AG04449 (cell line): ENCODE measurements at regions not wholly inside any gene's neighbourhood (a gene's known extent, or its start where the extent isn't known, plus 50 kb on each side); places are given as distances from the start of the nearest gene placed in this dataset.

Source experiments
- CTCF ChIA-PET: fragments of 350-600 bp; formaldehyde crosslinking; extraction: SDS; loops from one replicate; lab custom pipeline; 2021; ENCODE audit warnings: antibody characterized with exemption; lab: Yijun Ruan, JAX
- POLR2A ChIA-PET: fragments of 400-600, 350-600 bp; formaldehyde crosslinking; extraction: SDS; loops from one replicate; lab custom pipeline; 2020; ENCODE audit warnings: antibody characterized with exemption, inconsistent platforms; lab: Yijun Ruan, JAX
- DNase-seq: peaks from one replicate; pipeline ENCODE4 v3.0.0-alpha.2; 2010; ENCODE audit warnings: low read depth, low spot score
- H3K4me3 ChIP-seq: 2 replicates; pipeline ENCODE4 v1.5.1; 2011; ENCODE audit warnings: low read depth, mild to moderate bottlenecking, control low read depth, low read length
- CTCF ChIP-seq: IDR thresholded peaks from one replicate; pipeline ENCODE4 v1.5.1; 2011; ENCODE audit warnings: mild to moderate bottlenecking, moderate library complexity, low read length, control low read depth, inconsistent platforms; ENCODE audit not compliant: insufficient read depth; ENCODE audit errors: missing control alignments

GRCh38 chr5:159424123-159424522 is 93.8 kb upstream of the IL12B start:
- ChIA-PET POLR2A (no interaction called here), CTCF (interaction anchor here (0.6 kb wide), 1 partner anchor 123 kb away, joined by 3 read pairs; no protein-coding TSS in a partner anchor)
- no peak for TF ChIP-seq CTCF
- DNase-seq = no peak
- no peak overlapping the region for H3K4me3 ChIP-seq

GRCh38 chr5:159426694-159427093 is 96.4 kb upstream of the IL12B start:
- TF ChIP-seq CTCF = no peak
- ChIA-PET POLR2A (no interaction called here), CTCF (no interaction called here)
- no peak overlapping the region for H3K4me3 ChIP-seq
- DNase-seq = no peak

GRCh38 chr5:159427180-159428012 is 97.1 kb upstream of the IL12B start:
- CTCF ChIA-PET = interaction anchor here (1.0 kb wide), 1 partner anchor 110 kb away, joined by 3 read pairs; no protein-coding TSS in a partner anchor
- no peak for DNase-seq
- POLR2A ChIA-PET = no interaction called here
- no peak for TF ChIP-seq CTCF
- H3K4me3 ChIP-seq = no peak overlapping the region

GRCh38 chr5:159430361-159431012 is 100.2 kb upstream of the IL12B start:
- CTCF ChIA-PET = interaction anchor here (1.0 to 1.8 kb wide), 6 partner anchors 12 to 557 kb away, joined by 3 to 13 read pairs (median 4); no protein-coding TSS in a partner anchor
- POLR2A ChIA-PET = no interaction called here
- DNase-seq = no peak
- TF ChIP-seq CTCF = no peak
- H3K4me3 ChIP-seq = no peak overlapping the region

GRCh38 chr5:159435855-159436254 is 105.6 kb upstream of the IL12B start:
- POLR2A ChIA-PET = no interaction called here

More at GRCh38 chr5:159435855-159436254, 105.6 kb upstream of the IL12B start:
- DNase-seq = no peak
- H3K4me3 ChIP-seq = no peak overlapping the region
- TF ChIP-seq CTCF = no peak
- CTCF ChIA-PET = interaction anchor here (1.1 to 2.5 kb wide), 3 partner anchors 9 to 551 kb away, joined by 3 to 15 read pairs (median 7); no protein-coding TSS in a partner anchor
